ENCODE measurements at regions not wholly inside any gene's neighbourhood (a gene's known extent, or its start where the extent isn't known, plus 50 kb on each side); places are given as distances from the start of the nearest gene placed in this dataset.

- no peak overlapping the region for H3K4me2 ChIP-seq (ENCODE audit: low read length)
- H3K9ac ChIP-seq (ENCODE audit: low read depth, low read length), result no peak overlapping the region
- no peaks in the 10 kb centered on the region for H3K4me1 ChIP-seq (ENCODE audit: control insufficient read depth, insufficient read depth, low read length)
- no peaks in the 10 kb centered on the region for H3K9me3 ChIP-seq (replicated peaks; ENCODE audit: low read length)
- H3K27me3 ChIP-seq (ENCODE audit: control insufficient read depth, insufficient read depth, low read length), result no peaks in the 10 kb centered on the region
- H3K36me3 ChIP-seq (ENCODE audit: insufficient read depth, low read length), result no peaks in the 10 kb centered on the region
- no peak overlapping the region for H3K4me3 ChIP-seq (ENCODE audit: low read length)
Measured at GRCh38 chr2:147572622-147573021, 272.2 kb upstream of the ACVR2A start.

- H3K9me3 ChIP-seq (replicated peaks; ENCODE audit: low read length), result no peaks in the 10 kb centered on the region
- H3K4me1 ChIP-seq (ENCODE audit: control insufficient read depth, insufficient read depth, low read length), result no peaks in the 10 kb centered on the region
- no peak overlapping the region for H3K4me3 ChIP-seq (ENCODE audit: low read length)
- no peaks in the 10 kb centered on the region for H3K36me3 ChIP-seq (ENCODE audit: insufficient read depth, low read length)
- H3K27me3 ChIP-seq (ENCODE audit: control insufficient read depth, insufficient read depth, low read length), result no peaks in the 10 kb centered on the region
- no peak overlapping the region for H3K9ac ChIP-seq (ENCODE audit: low read depth, low read length)
- H3K4me2 ChIP-seq (ENCODE audit: low read length), result no peak overlapping the region
Measured at GRCh38 chr2:147569426-147569825, 275.4 kb upstream of the ACVR2A start.

GRCh38 chr2:147568109-147568508, 276.7 kb upstream of the ACVR2A start:
- H3K27me3 ChIP-seq (ENCODE audit: control insufficient read depth, insufficient read depth, low read length), result no peaks in the 10 kb centered on the region
- no peaks in the 10 kb centered on the region for H3K4me1 ChIP-seq (ENCODE audit: control insufficient read depth, insufficient read depth, low read length)
- no peaks in the 10 kb centered on the region for H3K36me3 ChIP-seq (ENCODE audit: insufficient read depth, low read length)
- no peaks in the 10 kb centered on the region for H3K9me3 ChIP-seq (replicated peaks; ENCODE audit: low read length)
- no peak overlapping the region for H3K9ac ChIP-seq (ENCODE audit: low read depth, low read length)
- no peak overlapping the region for H3K4me2 ChIP-seq (ENCODE audit: low read length)
- H3K4me3 ChIP-seq (ENCODE audit: low read length), result no peak overlapping the region

GRCh38 chr2:147567136-147567535, 277.7 kb upstream of the ACVR2A start:
- Histone ChIP-seq H3K9me3 (replicated peaks; ENCODE audit: low read length) (no peaks in the 10 kb centered on the region), H3K36me3 (ENCODE audit: insufficient read depth, low read length) (no peaks in the 10 kb centered on the region), H3K4me2 (ENCODE audit: low read length) (no peak overlapping the region)

GRCh38 chr2:147560810-147561535, 283.9 kb upstream of the ACVR2A start:
- no peak overlapping the region for H3K4me3 ChIP-seq (ENCODE audit: low read length)
- H3K9me3 ChIP-seq (replicated peaks; ENCODE audit: low read length), result no peaks in the 10 kb centered on the region
- H3K4me1 ChIP-seq (ENCODE audit: control insufficient read depth, insufficient read depth, low read length), result no peaks in the 10 kb centered on the region
- no peak overlapping the region for H3K9ac ChIP-seq (ENCODE audit: low read depth, low read length)
- no peaks in the 10 kb centered on the region for H3K36me3 ChIP-seq (ENCODE audit: insufficient read depth, low read length)
- no peaks in the 10 kb centered on the region for H3K27me3 ChIP-seq (ENCODE audit: control insufficient read depth, insufficient read depth, low read length)
- H3K4me2 ChIP-seq (ENCODE audit: low read length), result no peak overlapping the region

More at GRCh38 chr2:147567136-147567535, 277.7 kb upstream of the ACVR2A start:
- Histone ChIP-seq H3K4me1 (ENCODE audit: control insufficient read depth, insufficient read depth, low read length) (no peaks in the 10 kb centered on the region), H3K9ac (ENCODE audit: low read depth, low read length) (no peak overlapping the region), H3K27me3 (ENCODE audit: control insufficient read depth, insufficient read depth, low read length) (no peaks in the 10 kb centered on the region), H3K4me3 (ENCODE audit: low read length) (no peak overlapping the region)

GRCh38 chr2:147559070-147559725, 285.6 kb upstream of the ACVR2A start:
- Histone ChIP-seq H3K4me1 (ENCODE audit: control insufficient read depth, insufficient read depth, low read length) (no peaks in the 10 kb centered on the region), H3K36me3 (ENCODE audit: insufficient read depth, low read length) (no peaks in the 10 kb centered on the region), H3K9me3 (replicated peaks; ENCODE audit: low read length) (no peaks in the 10 kb centered on the region), H3K4me2 (ENCODE audit: low read length) (no peak overlapping the region), H3K4me3 (ENCODE audit: low read length) (no peak overlapping the region), H3K27me3 (ENCODE audit: control insufficient read depth, insufficient read depth, low read length) (no peaks in the 10 kb centered on the region), H3K9ac (ENCODE audit: low read depth, low read length) (no peak overlapping the region)

GRCh38 chr2:147558620-147559019, 286.2 kb upstream of the ACVR2A start:
- no peak overlapping the region for H3K9ac ChIP-seq (ENCODE audit: low read depth, low read length)
- H3K4me3 ChIP-seq (ENCODE audit: low read length), result no peak overlapping the region
- H3K4me1 ChIP-seq (ENCODE audit: control insufficient read depth, insufficient read depth, low read length), result no peaks in the 10 kb centered on the region
- H3K9me3 ChIP-seq (replicated peaks; ENCODE audit: low read length), result no peaks in the 10 kb centered on the region
- H3K27me3 ChIP-seq (ENCODE audit: control insufficient read depth, insufficient read depth, low read length), result no peaks in the 10 kb centered on the region
- no peak overlapping the region for H3K4me2 ChIP-seq (ENCODE audit: low read length)
- no peaks in the 10 kb centered on the region for H3K36me3 ChIP-seq (ENCODE audit: insufficient read depth, low read length)

GRCh38 chr2:147554521-147555107, 290.2 kb upstream of the ACVR2A start:
- Histone ChIP-seq H3K4me1 (ENCODE audit: control insufficient read depth, insufficient read depth, low read length) (no peaks in the 10 kb centered on the region), H3K4me2 (ENCODE audit: low read length) (no peak overlapping the region), H3K36me3 (ENCODE audit: insufficient read depth, low read length) (no peaks in the 10 kb centered on the region), H3K27me3 (ENCODE audit: control insufficient read depth, insufficient read depth, low read length) (no peaks in the 10 kb centered on the region), H3K9ac (ENCODE audit: low read depth, low read length) (no peak overlapping the region), H3K9me3 (replicated peaks; ENCODE audit: low read length) (no peaks in the 10 kb centered on the region), H3K4me3 (ENCODE audit: low read length) (no peak overlapping the region)

GRCh38 chr2:147553775-147554271, 291.0 kb upstream of the ACVR2A start:
- Histone ChIP-seq H3K4me2 (ENCODE audit: low read length) (no peak overlapping the region), H3K27me3 (ENCODE audit: control insufficient read depth, insufficient read depth, low read length) (no peaks in the 10 kb centered on the region), H3K4me3 (ENCODE audit: low read length) (no peak overlapping the region), H3K9ac (ENCODE audit: low read depth, low read length) (no peak overlapping the region), H3K4me1 (ENCODE audit: control insufficient read depth, insufficient read depth, low read length) (no peaks in the 10 kb centered on the region), H3K36me3 (ENCODE audit: insufficient read depth, low read length) (no peaks in the 10 kb centered on the region), H3K9me3 (replicated peaks; ENCODE audit: low read length) (no peaks in the 10 kb centered on the region)

GRCh38 chr2:147550995-147551731, 293.7 kb upstream of the ACVR2A start:
- H3K4me1 ChIP-seq (ENCODE audit: control insufficient read depth, insufficient read depth, low read length), result peaks cover 4% of the 10 kb centered on the region
- H3K4me2 ChIP-seq (ENCODE audit: low read length), result no peak overlapping the region
- H3K36me3 ChIP-seq (ENCODE audit: insufficient read depth, low read length), result no peaks in the 10 kb centered on the region
- no peak overlapping the region for H3K4me3 ChIP-seq (ENCODE audit: low read length)
- no peaks in the 10 kb centered on the region for H3K27me3 ChIP-seq (ENCODE audit: control insufficient read depth, insufficient read depth, low read length)
- no peaks in the 10 kb centered on the region for H3K9me3 ChIP-seq (replicated peaks; ENCODE audit: low read length)
- H3K9ac ChIP-seq (ENCODE audit: low read depth, low read length), result no peak overlapping the region

GRCh38 chr2:147549054-147549453, 295.8 kb upstream of the ACVR2A start:
- no peaks in the 10 kb centered on the region for H3K9me3 ChIP-seq (replicated peaks; ENCODE audit: low read length)
- H3K4me3 ChIP-seq (ENCODE audit: low read length), result no peak overlapping the region
- H3K27me3 ChIP-seq (ENCODE audit: control insufficient read depth, insufficient read depth, low read length), result no peaks in the 10 kb centered on the region
- no peaks in the 10 kb centered on the region for H3K36me3 ChIP-seq (ENCODE audit: insufficient read depth, low read length)
- no peak overlapping the region for H3K4me2 ChIP-seq (ENCODE audit: low read length)
- H3K9ac ChIP-seq (ENCODE audit: low read depth, low read length), result no peak overlapping the region
- H3K4me1 ChIP-seq (ENCODE audit: control insufficient read depth, insufficient read depth, low read length), result peaks cover 4% of the 10 kb centered on the region

Measured in skeletal muscle satellite cell (primary cell).